GM21717 (cell line): ENCODE measurements at regions not wholly inside any gene's neighbourhood (a gene's known extent, or its start where the extent isn't known, plus 50 kb on each side); places are given as distances from the start of the nearest gene placed in this dataset.
"Not testable (repeated sequence)": the region's sequence is repeated elsewhere in the genome, so short reads cannot be mapped to it uniquely, and the experiment has no call there.

ENCODE experiments used
- ATAC-seq: cut with Tn5 transposase; IDR thresholded peaks from one replicate; pipeline ENCODE4 v1.9.1; 2021; ENCODE audit warnings: mild to moderate bottlenecking, moderate library complexity; ENCODE audit not compliant: unreplicated experiment

DNA sequence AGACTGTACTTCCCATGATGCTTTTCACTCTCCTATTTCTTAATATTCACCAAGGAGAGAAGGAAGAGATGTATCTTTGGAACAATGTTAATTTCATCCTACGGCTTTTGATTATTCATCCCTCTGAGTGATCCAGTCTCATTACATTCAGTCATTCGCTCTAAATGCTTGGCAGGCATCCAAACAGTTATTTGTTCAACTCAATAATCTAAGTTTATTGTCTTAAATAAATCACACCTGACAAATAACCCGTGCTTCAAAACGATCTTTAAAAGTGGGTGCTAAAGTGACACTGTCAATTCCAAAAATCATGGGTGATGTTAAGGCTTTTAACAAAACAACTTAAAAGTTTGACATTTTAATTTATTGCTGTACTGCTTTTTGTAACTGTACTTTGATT, 233.1 kb downstream of the RASEF start:
- no peak for ATAC-seq

DNA sequence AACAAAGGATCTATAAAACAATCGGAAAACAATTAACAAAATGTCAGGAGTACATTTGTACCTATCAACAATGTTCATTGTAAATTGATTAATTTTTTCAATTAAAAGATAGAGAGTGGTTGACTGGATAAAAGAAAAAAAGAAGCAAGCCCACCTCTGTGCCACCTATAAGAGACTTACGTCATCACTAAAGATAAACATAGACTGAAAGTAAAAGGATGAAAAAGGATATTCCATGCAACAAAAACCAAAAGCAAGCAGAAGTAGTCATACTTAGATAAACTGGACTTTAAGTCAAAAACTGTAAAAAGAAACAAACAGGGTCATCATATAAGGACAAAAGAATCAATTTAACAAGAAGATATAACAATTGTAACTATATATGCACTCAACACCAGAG, 197.4 kb downstream of the RASEF start:
- no peak for ATAC-seq

DNA sequence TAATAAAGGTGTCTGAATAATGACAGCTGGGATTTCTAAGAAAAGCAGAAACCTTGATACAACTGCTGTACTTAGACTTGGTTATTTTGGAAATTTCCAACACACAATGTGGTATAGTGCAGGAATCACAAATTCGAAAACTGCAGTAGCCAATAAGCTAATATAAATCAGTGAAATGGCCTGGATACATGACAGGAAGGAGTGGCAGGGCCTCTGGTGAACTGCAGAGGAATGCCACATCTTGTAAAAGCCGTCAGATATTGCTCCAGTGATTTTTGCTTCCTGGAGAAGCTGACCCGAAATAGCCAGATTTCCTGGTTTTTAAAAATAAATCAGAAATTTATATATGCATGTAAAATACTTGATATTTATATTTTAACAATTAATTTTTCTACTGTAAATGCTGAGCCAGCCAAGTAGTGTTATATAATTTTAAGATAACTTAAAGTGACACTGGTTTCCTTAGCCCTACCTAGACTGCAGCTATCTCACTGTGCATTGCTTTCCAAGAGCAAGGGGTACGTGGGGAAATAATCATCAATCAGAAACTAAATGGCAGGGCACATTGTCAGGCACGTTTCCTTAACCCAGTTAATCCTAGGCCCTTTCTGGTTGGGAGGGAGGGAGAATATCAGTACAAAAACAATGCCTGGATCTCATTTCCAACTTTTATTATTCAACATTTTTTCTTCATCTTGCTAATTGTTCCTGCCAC, 182.4 kb downstream of the RASEF start:
- no peak for ATAC-seq

DNA sequence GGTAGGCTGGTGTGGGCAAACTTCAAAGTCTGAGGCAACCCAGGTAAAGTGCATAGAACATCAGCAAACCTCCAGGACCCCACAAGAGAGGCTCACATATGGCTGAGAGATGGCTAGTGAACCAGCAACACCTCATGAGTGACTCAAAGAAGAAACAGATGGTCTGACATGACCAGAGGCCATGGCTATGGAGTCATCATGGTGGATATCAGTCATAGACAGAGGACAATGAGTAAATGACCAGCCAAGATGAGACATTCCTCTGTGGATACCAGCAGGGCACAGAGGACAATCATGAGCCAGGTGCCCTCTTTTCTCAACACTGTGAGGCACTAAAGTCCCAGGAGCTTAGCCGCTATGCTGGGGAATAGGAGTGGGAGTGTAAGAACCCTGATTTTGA, 180.8 kb downstream of the RASEF start:
- ATAC-seq, result no peak

DNA sequence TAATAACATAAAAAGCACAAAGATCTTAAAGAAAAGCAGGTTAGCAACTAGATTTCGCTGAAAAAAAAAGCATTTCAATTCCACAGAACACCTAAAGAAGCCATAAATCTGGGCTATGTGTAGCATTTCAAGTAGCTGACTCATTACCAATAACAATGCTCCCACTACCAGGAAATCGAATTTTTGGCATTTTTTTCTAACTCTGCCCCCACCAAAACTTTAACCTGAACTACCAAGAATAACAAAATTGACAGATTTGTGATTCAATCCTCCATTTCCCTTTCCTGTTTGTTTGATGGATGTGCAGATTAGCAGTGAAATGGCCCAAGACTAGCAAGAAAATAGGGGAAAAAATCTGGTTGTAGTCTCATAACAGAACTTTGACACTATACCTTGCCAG, 180.2 kb downstream of the RASEF start:
- ATAC-seq, result no peak

DNA sequence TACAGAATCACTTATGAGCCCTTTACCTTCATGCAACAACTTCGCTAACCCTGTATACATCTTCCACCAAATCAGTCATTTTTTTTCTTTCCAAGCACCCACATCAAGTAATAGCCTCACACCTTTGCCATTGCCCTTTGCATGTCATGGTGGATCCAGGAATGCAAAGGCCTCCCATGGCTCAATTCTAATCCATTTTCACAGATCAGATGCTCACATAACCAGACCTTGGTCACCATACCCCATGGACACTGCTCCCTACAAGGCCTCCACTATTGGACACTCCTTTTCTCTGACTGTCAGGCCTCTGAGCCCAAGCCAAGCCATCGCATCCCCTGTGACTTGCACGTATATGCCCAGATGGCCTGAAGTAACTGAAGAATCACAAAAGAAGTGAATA, 179.5 kb downstream of the RASEF start:
- no peak for ATAC-seq

DNA sequence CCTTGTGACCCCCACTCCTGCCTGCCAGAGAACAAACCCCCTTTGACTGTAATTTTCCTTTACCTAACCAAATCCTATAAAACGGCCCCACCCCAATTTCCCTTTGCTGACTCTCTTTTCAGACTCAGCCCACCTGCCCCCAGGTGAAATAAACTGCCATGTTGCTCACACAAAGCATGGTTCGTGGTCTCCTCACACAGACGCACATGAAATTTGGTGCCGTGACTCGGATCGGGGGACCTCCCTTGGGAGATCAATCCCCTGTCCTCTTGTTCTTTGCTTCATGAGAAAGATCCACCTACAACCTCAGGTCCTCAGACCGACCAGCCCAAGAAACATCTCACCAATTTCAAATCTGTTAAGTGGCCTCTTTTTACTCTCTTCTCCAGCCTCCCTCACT, 179.0 kb downstream of the RASEF start:
- not testable (repeated sequence) for ATAC-seq

DNA sequence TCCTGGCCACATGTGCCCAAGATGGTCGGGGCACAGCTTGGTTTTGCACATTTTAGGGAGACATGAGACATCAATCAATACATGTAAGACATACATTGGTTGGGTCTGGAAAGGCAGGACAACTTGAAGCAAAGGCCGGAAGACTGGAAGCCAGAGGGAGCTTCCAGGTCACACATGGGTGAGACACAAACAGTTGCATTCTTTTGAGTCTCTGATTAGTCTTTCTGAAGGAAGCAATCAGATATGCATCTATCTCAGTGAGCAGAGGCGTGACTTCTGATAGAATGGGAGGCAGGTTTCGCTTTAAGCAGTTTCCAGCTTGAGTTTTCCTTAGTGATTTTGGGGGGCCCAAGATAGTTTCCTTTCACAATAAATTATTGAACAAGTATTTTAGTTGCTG, 172.5 kb downstream of the RASEF start:
- ATAC-seq, result no peak

DNA sequence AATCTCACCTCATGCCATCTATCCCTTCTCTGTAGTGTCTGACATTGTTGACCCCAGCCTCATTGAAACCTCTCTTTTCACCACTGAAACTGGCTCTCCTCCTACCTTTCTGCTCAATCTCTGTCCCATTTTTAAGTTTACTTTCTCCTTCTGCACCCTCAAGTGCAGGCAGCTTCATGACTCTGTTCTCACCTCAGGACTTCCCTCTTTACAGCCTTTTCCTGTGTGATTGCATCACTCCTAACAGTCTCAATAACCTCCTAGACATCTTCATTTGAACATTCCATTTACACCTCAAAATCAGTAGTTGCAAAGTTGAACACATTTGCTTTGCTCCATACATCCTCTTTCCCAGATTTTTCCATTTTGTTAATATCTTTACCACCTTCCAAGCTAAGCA, 172.1 kb downstream of the RASEF start:
- no peak for ATAC-seq

DNA sequence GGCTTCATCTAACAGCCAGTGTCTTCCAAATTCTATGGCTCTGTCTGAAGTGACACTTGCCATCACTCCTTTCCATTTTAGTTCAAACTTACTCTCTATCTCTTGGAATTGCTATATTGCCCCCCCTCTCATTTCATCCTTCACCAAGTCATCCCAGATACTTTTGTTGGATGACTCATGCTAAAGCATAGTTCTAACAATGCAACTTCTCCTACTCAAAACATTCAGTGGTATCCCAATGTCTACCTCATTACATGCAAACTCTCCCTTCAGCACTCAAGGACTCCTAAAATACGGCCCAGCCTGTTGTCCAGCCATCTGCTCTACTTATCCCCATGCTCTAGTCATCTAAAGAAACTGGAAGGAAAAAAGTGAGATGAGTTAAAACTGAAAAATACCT, 171.6 kb downstream of the RASEF start:
- no peak for ATAC-seq

DNA sequence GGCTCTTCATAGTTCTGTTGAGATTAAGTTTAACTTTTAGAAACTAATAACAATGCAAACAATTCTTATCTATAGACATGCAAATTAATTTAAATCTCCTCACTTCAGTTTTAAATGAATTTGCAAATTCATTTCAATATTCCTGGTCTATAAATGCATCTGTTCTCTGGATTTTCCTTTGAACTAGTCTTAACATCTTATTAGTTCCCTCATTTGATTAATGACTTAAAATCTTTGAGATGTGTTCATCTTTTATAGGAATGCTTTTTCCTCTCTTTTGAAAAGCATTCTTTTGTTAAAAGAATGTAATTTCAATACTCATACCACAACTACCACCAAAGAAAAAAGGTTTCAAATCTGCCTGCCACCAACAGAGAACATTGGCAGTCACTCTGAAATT, 169.4 kb downstream of the RASEF start:
- no peak for ATAC-seq

DNA sequence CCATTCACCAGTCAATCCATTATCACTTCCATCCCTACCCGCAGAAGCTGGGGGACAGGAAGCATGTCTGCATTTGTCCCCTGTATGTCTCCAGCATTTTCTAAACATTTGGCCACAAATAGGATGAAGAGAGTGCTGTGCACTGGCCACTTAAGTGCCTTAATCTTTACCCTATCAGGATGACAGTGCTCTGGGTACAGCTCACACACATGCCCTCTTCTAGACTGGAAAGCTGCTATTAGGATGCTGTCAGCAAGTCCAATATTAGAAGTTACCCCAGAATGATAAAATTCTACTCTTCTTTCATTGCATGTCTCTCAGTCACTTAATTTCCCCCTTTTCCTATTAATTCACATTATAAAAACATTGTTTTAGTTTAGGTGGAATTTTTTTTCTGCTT, 168.4 kb downstream of the RASEF start:
- no peak for ATAC-seq

DNA sequence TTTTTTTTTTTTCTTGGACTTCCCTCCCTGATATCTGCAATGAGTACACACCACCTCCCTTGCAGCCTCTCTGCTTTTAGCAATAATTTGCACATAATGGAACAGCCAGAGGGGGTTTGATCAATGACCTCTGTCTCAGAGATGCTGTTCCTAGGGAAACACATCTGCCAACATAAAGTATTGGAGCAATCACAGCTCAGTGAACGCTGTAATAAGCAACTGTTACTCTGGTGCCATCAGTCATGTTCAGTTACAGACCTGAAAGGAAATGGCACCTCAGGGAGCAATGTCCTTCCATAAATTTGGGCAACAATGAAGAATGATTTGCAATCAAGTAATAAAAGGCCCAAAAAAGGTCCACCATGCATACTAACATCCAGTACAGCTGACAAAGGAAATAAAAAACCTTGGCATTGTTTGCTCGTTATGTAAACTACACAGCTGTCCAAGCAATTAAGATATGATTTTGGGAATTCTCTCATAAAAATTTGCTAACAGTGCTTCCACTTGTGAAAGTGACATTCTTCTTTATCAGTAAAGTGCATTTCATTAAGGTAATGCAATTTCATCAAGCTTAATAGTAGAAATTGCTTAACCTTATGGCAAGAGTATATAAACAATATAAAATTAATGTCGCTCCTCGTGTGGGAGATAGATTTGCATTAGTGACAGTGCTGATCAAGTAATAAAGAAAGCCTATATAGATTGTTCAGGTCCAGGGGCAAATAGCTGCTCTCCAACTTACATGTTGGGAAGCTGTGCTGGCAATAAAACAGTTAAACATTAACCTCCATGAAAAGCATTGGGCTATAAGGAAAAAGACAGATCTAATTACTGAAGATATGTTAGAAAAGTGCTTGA, 167.8 kb downstream of the RASEF start:
- no peak for ATAC-seq

DNA sequence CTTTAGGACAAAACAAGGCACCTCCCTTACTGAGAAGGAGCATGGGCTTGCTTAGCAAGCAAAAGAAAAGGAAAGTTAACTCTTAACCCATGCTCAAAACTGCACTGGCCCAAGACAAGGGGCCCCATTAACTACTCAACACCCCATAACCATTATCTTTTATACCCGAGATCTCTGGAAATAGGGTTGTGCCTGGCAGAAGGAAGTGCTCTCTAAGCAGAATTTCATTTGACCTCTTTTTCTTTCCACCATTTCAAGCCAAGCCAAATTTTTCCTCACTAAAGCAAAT, 167.2 kb downstream of the RASEF start:
- ATAC-seq, result no peak

DNA sequence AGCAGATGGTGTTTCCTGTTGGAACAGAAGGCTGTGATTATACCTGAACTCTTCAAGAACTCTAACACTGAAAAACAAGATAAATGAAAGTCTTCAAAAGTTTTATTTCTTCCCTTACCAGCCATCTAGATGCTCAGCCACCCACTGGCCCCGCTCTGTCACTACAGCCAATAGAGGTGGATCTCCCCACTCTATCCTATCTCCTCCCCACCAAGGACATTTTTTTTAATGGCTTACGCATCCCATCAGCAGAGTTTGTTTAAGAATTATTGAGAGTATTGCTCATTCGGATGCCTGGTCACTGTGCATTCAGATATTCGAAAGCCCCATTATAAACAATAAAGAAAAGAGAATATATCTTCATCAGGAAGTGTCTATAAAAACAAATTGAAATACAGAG, 159.4 kb downstream of the RASEF start:
- no peak for ATAC-seq

DNA sequence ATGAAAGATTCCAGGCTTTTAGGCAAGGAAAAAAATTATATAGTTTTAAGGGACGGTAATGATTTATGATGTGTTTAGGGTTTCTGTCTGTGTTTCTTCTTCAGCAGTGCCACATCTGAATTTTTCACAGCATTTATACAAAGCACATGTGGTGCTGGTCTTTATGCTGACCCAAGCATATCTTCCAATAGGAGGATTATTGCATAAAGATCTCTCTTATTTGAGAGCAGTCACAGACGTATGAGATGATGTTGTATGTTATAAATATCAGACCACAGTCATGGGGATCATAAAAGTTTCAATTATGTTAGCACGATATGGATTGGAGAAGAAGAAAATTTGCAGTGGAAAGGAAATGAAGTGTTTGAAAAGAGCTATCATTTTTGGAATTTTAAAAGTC, 150.9 kb downstream of the RASEF start:
- ATAC-seq, result no peak

DNA sequence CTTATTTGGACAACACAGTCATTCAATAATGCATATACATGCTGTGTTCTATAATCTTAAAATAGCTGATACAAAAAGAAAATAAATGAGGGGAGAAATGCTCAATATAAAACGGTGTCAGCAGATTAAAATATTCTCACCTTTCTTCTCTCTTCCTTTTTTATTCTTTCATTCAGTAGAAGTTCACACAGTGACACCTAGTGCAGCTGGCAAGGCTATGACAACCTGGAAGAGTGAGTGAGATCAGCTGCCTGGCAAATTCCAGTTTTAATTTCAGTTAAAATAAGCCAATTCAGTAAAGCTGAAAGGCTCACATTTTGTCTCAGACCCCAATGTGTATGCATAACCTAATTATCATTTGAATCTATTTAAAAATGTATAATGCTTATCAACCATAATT, 150.3 kb downstream of the RASEF start:
- ATAC-seq, result no peak

DNA sequence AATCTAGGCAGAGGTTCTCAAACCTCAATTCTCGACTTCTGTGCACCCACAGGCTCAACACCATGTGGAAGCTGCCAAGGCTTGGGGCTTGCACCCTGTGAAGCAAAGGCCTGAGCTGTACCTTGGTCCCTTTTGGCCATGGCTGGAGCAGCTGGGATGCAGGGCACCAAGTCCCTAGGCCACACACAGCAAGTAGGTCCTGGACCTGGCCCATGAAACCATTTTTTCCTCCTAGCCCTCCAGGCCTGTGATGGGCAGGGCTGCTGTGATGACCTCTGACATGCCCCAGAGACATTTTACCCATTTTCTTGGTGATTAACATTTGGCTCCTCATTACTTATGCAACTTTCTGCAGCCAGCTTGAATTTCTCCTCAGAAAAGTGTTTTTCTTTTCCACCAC, 146.7 kb downstream of the RASEF start:
- not testable (repeated sequence) for ATAC-seq

DNA sequence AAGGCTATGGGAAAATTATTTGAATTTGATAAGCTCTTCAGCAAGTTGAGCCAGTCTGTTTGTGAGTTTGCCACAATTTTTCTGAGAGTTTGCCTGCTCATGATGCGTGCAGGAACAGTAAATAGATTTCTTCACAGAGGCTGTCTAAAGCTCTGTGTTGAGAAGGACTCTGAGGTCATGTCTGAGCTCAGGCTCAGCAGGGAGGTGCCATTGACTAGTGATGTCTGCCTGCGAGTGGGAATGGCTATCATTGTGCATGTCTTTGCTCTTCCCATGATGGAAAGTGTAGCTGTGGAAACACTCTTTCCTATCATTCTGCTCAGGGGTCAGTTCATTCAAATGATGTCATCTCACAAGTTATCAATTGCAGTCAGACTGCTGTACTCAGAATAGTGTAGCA, 142.8 kb downstream of the RASEF start:
- ATAC-seq, result no peak

DNA sequence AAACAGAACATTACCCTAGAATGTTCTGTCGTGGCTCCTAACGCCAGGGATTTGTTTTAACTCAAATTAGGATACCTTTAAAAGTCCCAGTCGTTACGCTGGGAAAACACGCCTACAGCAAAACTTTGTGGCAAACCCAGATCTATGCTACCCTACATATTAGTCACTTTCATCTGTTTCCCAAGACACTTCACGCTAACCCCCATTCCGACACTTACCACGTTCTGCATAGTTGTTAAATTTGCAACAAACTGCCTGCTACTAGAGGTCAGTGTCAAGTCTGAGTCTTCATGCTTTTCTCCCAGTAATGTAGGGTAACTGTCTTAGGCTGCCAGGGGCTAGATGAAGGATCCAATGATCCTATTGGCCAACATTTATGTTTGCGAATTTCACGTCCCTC, 140.3 kb downstream of the RASEF start:
- no peak for ATAC-seq

DNA sequence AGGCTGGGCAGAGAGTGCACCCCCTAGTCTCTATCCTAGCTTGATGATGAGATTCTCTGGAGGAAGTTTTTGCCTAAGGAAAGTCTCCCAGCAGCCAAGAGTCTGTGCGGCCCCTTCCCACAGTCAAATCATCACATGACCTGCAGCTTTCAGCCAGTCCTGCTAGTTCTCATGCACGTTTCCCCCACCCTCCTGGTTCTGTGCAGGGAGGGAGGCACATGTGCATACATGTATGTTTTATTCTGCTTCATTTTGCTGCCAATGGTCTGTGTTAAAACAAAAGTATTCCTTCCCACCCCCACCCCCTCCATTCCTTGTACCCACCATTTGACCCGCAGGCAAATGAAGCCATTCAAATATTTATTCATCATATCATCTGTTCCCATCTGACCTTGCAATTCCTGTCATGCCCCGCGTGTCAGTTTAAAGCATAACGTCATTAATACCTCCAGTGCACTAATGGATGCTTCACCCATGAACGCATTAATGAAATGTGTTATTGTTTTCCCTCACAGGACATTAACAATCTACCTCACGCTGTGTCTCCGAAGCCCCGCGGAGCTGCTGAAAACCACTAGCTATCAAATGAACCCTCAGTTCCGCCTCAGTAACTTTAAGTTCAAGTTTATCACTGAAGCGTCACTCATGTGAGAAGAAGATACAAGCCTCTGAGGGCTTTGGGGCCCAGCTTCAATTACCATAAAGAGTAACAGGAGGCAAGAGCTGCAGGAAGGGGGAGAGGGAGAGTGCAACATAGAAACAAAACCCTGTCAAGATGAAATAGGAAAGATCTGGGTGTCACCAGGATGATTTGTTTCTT, 139.6 kb downstream of the RASEF start:
- ATAC-seq, result no peak
